Peyer's patch (tissue), 4 donors: ENCODE measurements at regions not wholly inside any gene's neighbourhood (a gene's known extent, or its start where the extent isn't known, plus 50 kb on each side); places are given as distances from the start of the nearest gene placed in this dataset.

Experiments used
- POLR2A ChIP-seq, 2 donors: fragments of 450-650 bp; IDR thresholded peaks; one replicate each; pipeline ENCODE4 v1.5.1; 2017; ENCODE audit warnings: antibody characterized with exemption in 2 of 2, mild to moderate bottlenecking in 2 of 2, moderate library complexity in 2 of 2
- TF ChIP-seq, protein P1 (sequence below), 6 experiments: fragments of 450-650 bp in 4 of 6; fragments of 200-600 bp in 2 of 6; sonication (generic) in 1 of 6; IDR thresholded peaks; one replicate each; pipeline ENCODE4 v1.5.1; 2017 to 2019; ENCODE audit warnings: antibody characterized with exemption in 6 of 6, mild to moderate bottlenecking in 3 of 6, moderate library complexity in 1 of 6

DNA sequence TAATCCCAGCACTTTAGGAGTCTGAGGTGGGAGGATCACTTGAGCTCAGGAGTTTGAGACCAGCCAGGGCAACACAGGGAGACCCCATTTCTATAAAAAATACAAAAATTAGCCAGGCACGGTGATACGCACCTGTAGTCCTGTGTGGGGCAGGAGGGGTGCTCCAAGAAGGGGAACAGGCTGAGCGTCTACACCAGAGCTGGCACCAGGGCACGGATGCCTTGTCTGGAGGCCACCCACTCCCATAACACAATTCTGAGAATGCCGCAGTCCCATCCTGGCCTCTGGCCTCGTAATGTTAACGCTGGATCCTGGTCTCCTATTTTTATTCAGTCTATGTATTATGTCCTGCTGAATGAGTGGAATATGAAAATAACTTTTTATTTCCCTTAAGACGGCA is 161.3 kb downstream of the WSCD1 start:
- TF ChIP-seq, protein P1, sequence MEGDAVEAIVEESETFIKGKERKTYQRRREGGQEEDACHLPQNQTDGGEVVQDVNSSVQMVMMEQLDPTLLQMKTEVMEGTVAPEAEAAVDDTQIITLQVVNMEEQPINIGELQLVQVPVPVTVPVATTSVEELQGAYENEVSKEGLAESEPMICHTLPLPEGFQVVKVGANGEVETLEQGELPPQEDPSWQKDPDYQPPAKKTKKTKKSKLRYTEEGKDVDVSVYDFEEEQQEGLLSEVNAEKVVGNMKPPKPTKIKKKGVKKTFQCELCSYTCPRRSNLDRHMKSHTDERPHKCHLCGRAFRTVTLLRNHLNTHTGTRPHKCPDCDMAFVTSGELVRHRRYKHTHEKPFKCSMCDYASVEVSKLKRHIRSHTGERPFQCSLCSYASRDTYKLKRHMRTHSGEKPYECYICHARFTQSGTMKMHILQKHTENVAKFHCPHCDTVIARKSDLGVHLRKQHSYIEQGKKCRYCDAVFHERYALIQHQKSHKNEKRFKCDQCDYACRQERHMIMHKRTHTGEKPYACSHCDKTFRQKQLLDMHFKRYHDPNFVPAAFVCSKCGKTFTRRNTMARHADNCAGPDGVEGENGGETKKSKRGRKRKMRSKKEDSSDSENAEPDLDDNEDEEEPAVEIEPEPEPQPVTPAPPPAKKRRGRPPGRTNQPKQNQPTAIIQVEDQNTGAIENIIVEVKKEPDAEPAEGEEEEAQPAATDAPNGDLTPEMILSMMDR (IDR thresholded peaks at IDR 0.05), result no peak
- no peak for TF ChIP-seq POLR2A (IDR thresholded peaks at IDR 0.05)
